Activated CD4-positive, CD25-positive, alpha-beta regulatory T cell treated with anti-CD3 and anti-CD28 coated beads, Interleukin-2, amount 50 U/mL, for 24 hours (primary cell): ENCODE measurements at regions not wholly inside any gene's neighbourhood (a gene's known extent, or its start where the extent isn't known, plus 50 kb on each side); places are given as distances from the start of the nearest gene placed in this dataset.
"Not testable (repeated sequence)": the region's sequence is repeated elsewhere in the genome, so short reads cannot be mapped to it uniquely, and the experiment has no call there.

Experiments used
- ATAC-seq, 2 donors: fragments of 150-1000 bp; cut with Tn5 transposase; one replicate each; pipeline ENCODE4 v1.10.0; 2021; ENCODE audit warnings: mild to moderate bottlenecking in 1 of 2, moderate library complexity in 1 of 2

DNA sequence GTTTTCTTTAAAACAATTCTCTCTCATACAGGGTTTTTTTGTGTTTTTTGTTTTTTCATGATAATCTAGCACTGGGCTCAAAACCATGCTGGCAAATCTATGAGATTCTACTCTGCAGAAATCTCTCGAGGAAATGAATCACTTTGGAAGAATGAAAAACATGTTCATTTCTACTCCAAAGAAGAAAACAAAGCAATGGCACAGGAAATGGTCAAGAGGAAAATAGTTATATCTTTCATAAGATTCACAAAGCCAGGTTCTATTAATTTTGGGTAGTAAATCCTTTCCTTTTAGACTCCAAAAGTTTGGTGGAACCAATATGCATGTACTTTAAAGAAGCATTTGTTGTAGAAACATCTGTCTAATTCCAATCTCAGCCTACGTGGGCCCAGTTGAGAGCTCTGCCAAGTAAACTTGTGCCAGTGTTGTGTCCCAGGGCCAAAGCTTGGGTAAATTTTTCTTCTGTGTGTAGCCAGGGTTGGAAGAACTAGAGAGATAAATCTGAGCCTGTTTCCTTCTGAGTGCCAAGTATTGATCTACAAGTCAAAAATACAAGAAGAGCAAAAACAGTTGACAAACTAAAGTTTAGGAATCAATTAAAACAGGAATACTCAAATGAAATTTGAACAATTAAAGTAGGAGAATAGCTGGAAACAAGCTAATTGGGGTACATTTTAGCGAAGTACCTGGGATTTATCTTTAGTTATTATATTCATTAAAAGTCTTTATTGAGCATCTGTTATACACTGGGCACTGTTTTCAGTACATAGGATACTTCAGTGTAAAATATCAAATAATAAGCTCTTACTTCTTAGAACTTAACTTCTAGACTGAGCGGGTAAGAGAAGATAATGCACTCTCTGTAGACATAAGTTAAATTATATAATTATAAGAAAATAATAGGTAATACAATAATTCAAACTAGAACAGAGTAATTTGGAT, 657.5 kb upstream of the NECTIN3 start:
- ATAC-seq, result no peak

DNA sequence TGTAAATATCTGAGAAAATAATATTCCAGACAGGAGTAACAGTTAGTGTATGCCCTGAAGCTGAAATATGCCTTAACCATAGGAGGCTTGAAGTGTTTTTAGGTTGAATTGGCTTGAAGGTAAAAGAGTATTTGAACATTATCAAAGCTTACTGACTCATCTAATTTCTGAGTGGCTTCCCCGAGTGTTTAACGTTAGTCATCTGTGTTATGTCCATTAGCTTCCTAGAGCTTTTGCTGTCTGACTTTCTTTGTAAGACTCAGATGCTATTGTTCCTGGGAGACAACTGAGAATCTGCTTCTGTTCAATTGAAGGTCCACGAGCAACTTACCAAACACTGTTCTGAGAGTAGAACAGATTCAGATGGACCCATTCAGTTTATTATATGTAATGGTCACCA, 656.8 kb upstream of the NECTIN3 start:
- ATAC-seq, result no peak

DNA sequence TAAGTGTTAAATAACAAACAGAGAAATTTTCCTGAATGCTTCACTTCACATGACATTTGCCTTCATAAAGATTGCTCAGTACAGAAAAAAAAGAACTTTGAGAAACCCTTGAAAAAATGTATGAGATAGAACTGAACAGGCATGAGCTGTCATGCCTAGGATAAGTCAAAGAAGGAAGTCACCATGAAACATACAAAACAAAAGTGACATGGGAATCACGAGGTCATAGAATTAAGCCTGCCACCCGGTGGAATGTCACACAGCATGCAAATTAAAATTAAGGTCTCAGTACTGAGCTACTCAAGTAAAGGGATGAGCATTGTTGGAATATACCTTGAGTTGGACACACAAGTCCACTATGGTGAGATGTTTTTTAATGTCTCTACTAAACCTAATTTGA, 652.5 kb upstream of the NECTIN3 start:
- ATAC-seq, result no peak

- ATAC-seq, result no peak
Measured at GRCh38 chr3:110419601-110420000, 652.0 kb upstream of the NECTIN3 start.

DNA sequence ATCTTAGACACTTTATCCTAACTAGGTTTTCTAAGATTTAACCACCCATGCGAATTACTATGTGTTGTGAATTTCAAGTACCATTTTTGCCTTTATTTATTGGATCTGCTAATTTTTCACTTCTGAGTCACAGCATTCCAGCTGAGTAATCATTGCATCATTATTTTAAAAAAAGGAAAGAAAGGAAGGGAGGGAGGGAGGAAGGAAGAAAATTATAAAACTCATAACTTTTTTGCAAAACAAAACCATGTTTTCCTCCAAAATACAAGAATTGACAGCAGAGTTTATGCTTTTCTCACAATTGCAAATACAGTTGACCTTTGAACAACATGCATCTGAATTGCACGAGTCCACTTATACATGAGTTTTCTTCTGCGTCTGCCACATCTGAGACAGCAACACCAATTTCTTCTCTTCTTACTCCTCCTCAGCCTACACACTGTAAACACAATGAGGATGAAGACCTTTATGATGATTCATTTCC, 651.4 kb upstream of the NECTIN3 start:
- ATAC-seq, result no peak

- no peak for ATAC-seq
Measured at GRCh38 chr3:110423276-110423675, 648.3 kb upstream of the NECTIN3 start.

DNA sequence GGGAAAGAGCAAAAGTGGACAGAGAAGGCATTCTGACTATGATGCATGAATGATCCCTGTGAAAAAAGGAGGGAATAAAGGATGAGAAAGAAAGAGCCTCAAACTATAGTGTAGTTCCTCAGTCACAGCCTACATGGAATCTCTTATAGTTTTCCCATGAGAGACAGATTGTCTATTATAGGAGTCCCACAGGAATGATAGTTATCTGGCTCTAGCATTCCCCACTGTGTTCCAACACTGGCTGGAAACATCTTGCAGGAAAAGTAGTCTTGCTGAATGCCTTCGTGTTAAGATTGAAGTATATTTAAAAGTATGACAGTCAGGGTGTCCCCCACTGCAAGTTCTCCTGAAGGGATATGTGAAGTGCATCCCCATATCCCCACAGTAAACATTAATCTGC, 641.5 kb upstream of the NECTIN3 start:
- ATAC-seq, result no peak

GRCh38 chr3:110436209-110436608, 635.4 kb upstream of the NECTIN3 start:
- no peak for ATAC-seq

DNA sequence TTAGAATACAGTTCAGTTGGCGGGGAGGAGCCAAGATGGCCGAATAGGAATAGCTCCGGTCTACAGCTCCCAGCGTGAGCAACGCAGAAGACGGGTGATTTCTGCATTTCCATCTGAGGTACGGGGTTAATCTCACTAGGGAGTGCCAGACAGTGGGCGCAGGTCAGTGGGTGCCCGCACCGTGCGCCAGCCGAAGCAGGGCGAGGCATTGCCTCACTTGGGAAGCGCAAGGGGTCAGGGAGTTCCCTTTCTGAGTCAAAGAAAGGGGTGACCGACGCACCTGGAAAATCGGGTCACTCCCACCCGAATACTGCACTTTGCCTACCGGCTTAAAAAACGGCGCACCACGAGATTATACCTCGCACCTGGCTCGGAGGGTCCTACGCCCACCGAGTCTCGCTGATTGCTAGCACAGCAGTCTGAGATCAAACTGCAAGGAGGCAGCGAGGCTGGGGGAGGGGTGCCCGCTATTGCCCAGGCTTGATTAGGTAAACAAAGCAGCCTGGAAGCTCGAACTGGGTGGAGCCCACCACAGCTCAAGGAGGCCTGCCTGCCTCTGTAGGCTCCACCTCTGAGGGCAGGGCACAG, 631.5 kb upstream of the NECTIN3 start:
- ATAC-seq, result not testable (repeated sequence)

GRCh38 chr3:110454066-110454465, 617.5 kb upstream of the NECTIN3 start:
- no peak for ATAC-seq

- ATAC-seq, result no peak
Measured at GRCh38 chr3:110456001-110456400, 615.6 kb upstream of the NECTIN3 start.

DNA sequence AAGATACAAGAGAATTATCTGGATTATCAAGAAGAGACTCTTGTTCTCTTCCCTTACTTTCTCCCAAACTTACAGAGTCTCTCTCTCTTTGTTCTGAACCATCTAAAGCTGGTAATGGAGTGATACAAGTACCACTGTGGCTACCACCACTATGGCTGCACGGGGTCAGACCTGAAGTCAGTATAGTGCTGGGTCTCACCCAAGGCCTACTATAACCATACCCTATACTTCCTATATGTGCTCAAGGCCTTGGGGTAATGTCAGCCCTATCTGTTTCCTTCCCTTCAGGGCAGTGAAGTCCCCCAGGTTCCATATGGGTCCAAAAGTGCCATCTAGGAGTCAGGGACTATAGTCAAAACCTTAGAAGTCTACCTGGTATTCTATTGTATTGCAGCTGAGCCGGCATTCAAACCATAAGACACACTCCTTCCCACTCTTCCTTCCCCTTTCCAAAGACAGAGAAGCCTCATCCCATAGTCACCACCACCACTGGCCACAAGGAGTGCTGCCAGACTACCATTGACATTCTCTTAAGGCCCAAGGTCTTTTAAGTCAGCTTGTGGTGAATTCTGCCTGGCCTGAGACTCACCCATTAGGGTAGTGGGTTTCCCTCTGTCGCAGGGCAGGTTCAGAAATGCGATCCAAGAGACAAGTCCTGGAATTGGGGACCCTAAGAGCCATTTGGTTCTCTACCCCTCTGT, 615.0 kb upstream of the NECTIN3 start:
- ATAC-seq, result no peak

GRCh38 chr3:110457508-110457907, 614.1 kb upstream of the NECTIN3 start:
- ATAC-seq, result no peak

GRCh38 chr3:110459021-110459420, 612.6 kb upstream of the NECTIN3 start:
- ATAC-seq, result no peak

GRCh38 chr3:110470310-110470709, 601.3 kb upstream of the NECTIN3 start:
- no peak for ATAC-seq

- ATAC-seq, result no peak
Measured at GRCh38 chr3:110473405-110473804, 598.2 kb upstream of the NECTIN3 start.

DNA sequence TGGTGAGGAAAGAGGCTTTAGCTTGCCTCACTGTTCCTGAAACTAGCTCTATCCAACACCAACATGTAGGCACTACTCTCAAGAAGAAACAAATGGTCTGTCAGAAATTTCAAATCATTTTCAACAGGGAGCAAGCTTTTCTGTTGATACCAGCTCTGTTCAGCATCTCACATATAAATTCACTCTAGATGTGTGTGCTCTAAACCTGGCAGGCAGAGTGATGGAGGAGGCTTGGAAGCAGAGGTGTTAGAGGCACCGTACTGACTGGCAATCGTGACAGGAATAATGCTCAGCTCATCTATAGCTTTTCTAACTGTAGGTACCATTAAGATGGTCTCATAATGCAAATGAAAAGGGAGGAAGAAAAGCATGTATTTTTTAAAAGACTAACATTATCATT, 597.2 kb upstream of the NECTIN3 start:
- no peak for ATAC-seq

DNA sequence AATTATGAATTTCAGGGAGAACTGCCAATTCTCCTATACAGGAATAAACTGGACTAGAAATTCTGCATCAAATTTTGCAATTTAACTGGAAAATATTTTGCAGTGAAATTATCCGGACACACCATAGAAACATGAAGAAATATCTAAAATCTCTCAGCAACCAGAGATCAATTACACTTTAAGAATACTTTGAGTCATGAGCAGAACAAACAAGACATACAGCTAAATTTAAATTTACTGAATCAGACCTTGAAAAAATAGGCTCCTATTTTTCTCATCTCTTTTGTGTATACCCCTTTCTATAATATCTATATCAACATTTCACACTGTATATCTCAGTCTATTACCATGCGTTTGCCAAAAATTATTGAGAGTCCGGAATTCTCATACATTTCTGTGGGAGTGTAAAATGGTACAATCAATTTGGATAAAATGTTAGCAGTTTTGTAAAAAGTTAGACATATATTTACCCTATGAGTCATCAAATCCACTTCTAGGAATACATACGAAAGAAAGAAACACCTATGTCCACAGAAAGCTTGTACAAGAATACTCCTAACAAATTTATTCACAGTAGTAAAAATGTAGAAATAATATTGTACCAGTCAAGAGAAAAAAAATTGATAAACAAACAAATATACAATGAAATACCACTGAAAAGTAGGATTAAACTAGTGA, 593.1 kb upstream of the NECTIN3 start:
- no peak for ATAC-seq

GRCh38 chr3:110479731-110480130, 591.9 kb upstream of the NECTIN3 start:
- ATAC-seq, result no peak

GRCh38 chr3:110485389-110485788, 586.2 kb upstream of the NECTIN3 start:
- ATAC-seq, result no peak

- no peak for ATAC-seq
Measured at GRCh38 chr3:110487840-110488239, 583.8 kb upstream of the NECTIN3 start.

- no peak for ATAC-seq
Measured at GRCh38 chr3:110491413-110491812, 580.2 kb upstream of the NECTIN3 start.

DNA sequence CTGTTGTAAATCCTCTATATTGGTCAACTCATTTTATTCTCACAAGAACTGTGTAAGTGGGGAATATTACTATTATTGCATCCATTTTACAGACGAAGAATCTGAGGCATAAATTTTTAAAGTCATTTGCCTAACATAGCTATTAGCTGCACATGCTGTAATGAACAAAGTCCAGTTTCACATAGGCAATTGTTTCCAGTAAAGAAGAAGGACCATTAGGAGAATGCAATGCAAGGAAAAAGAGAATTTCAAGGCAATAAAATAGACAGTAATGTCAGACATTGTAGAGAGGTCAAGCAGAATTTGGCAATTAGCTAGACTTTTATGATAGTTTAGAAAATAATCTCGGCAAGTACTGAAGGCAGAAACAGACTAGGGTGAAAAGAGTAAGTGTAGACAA, 578.7 kb upstream of the NECTIN3 start:
- ATAC-seq, result no peak
